HEK293T (cell line): ENCODE measurements at regions not wholly inside any gene's neighbourhood (a gene's known extent, or its start where the extent isn't known, plus 50 kb on each side); places are given as distances from the start of the nearest gene placed in this dataset.

ENCODE experiments used
- BHLHE40 ChIP-seq: fragments of 450-650 bp; IDR thresholded peaks from 2 replicates; pipeline ENCODE4 v1.6.1; 2016; ENCODE audit warnings: mild to moderate bottlenecking, moderate library complexity, borderline replicate concordance
- ELF4 ChIP-seq: fragments of 450-650 bp; IDR thresholded peaks from 2 replicates; pipeline ENCODE4 v1.6.1; 2017; ENCODE audit warnings: antibody characterized with exemption
- FOXA1 ChIP-seq: fragments of 450-650 bp; IDR thresholded peaks from 2 replicates; pipeline ENCODE4 v1.6.1; 2016; ENCODE audit warnings: mild to moderate bottlenecking
- LEF1 ChIP-seq: fragments of 450-650 bp; IDR thresholded peaks from 2 replicates; pipeline ENCODE4 v1.6.1; 2017; ENCODE audit warnings: mild to moderate bottlenecking, borderline replicate concordance
- SP1 ChIP-seq: fragments of 450-650 bp; IDR thresholded peaks from 2 replicates; pipeline ENCODE4 v1.6.1; 2017
- SUZ12 ChIP-seq: fragments of 450-650 bp; IDR thresholded peaks from 2 replicates; pipeline ENCODE4 v1.6.1; 2016; ENCODE audit warnings: mild to moderate bottlenecking
- TARDBP ChIP-seq: fragments of 450-650 bp; IDR thresholded peaks from 2 replicates; pipeline ENCODE4 v1.6.1; 2016

DNA sequence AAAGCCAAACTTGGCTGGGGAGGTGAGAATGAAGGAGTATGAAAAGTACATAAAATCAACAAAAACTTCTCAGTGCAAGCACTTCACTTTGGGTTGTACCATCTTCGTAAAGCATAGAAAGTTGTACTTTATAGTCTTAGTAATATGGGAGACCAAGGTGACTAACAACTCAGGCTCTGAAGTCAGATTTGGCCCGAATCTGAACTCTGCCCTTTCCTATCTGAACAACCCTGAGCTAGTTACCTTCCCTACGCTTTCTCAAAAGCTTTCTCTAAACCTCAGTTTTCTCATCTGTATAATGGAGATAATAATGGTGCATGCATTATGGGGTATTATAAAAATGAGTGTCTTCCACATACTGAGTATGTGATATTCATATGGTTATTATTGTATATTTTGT lies 285.4 kb upstream of the UMPS start:
- no peak for TF ChIP-seq SP1
- no peak for TF ChIP-seq ELF4
- no peak for TF ChIP-seq TARDBP
- no peak for TF ChIP-seq BHLHE40
- TF ChIP-seq SUZ12, result no peak
- TF ChIP-seq FOXA1, result no peak
- no peak for TF ChIP-seq LEF1
